Neural cell (in vitro differentiated cells): ENCODE measurements at regions not wholly inside any gene's neighbourhood (a gene's known extent, or its start where the extent isn't known, plus 50 kb on each side); places are given as distances from the start of the nearest gene placed in this dataset.

Experiments used
- H2AFZ ChIP-seq: fragments of 200-600, 300-800 bp; sonication (generic), shearing (Covaris generic); 2 replicates; pipeline ENCODE4 v1.6.0; 2014; ENCODE audit warnings: low read depth, mild to moderate bottlenecking, antibody characterized with exemption, low read length, moderate library complexity
- H3F3A ChIP-seq: fragments of 200-600 bp; shearing (Covaris generic); 2 replicates; pipeline ENCODE4 v1.6.1; 2016; ENCODE audit warnings: mild to moderate bottlenecking, moderate library complexity, mixed read lengths, antibody characterized with exemption, low read length; ENCODE audit not compliant: insufficient read depth, poor library complexity, severe bottlenecking
- H3K27ac ChIP-seq: fragments of 200-600, 300-800 bp; sonication (generic), shearing (Covaris generic); 2 replicates; pipeline ENCODE4 v1.5.1; 2014; ENCODE audit warnings: mild to moderate bottlenecking, low read length, moderate library complexity
- H3K27me3 ChIP-seq: fragments of 300-800, 200-600 bp; sonication (generic), shearing (Covaris generic); 2 replicates; pipeline ENCODE4 v1.6.0; 2014; ENCODE audit warnings: mild to moderate bottlenecking, low read depth, low read length, moderate library complexity; ENCODE audit not compliant: insufficient read depth
- H3K36me3 ChIP-seq: fragments of 300-800, 200-600 bp; sonication (generic), shearing (Covaris generic); 2 replicates; pipeline ENCODE4 v1.5.1; 2014; ENCODE audit warnings: mild to moderate bottlenecking, antibody characterized with exemption, low read length, moderate library complexity; ENCODE audit not compliant: insufficient read depth
- H3K4me2 ChIP-seq: fragments of 300-800, 200-600 bp; sonication (generic), shearing (Covaris generic); 2 replicates; pipeline ENCODE4 v1.6.0; 2014; ENCODE audit warnings: mild to moderate bottlenecking, low read length
- H3K4me3 ChIP-seq: fragments of 300-800, 200-600 bp; sonication (generic), shearing (Covaris generic); 2 replicates; pipeline ENCODE4 v1.5.1; 2014; ENCODE audit warnings: mild to moderate bottlenecking, low read length, moderate library complexity
- H3K79me2 ChIP-seq: fragments of 200-600 bp; shearing (Covaris generic); replicated peaks from 2 replicates; pipeline ENCODE4 v1.6.0; 2014; ENCODE audit warnings: mild to moderate bottlenecking, low read length, moderate library complexity; ENCODE audit not compliant: insufficient read depth
- H3K9ac ChIP-seq: fragments of 300-800, 200-600 bp; sonication (generic), shearing (Covaris generic); 2 replicates; pipeline ENCODE4 v1.6.1; 2016; ENCODE audit warnings: mild to moderate bottlenecking, low read length, mixed read lengths
- H3K9me2 ChIP-seq: fragments of 200-600 bp; shearing (Covaris generic); 2 replicates; pipeline ENCODE4 v1.6.1; 2016; ENCODE audit warnings: mild to moderate bottlenecking, low read length, mixed read lengths; ENCODE audit not compliant: insufficient read depth
- H3K9me3 ChIP-seq: fragments of 200-600, 300-800 bp; sonication (generic), shearing (Covaris generic); 2 replicates; pipeline ENCODE4 v1.6.1; 2016; ENCODE audit warnings: mild to moderate bottlenecking, mixed run types, low read length, moderate library complexity, mixed read lengths
- H4K20me1 ChIP-seq: fragments of 200-600 bp; shearing (Covaris generic); 2 replicates; pipeline ENCODE4 v1.6.1; 2016; ENCODE audit warnings: mild to moderate bottlenecking, mixed run types; ENCODE audit not compliant: insufficient read depth
- EP300 ChIP-seq: fragments of 450-650 bp; conservative IDR thresholded peaks from 2 replicates; pipeline ENCODE4 v1.6.1; 2014; ENCODE audit warnings: antibody characterized with exemption, mild to moderate bottlenecking, moderate library complexity; ENCODE audit not compliant: poor library complexity, severe bottlenecking
- EZH2 ChIP-seq: fragments of 200-600, 300-800 bp; shearing (Covaris generic), sonication (generic); IDR thresholded peaks from 2 replicates; pipeline ENCODE4 v1.6.1; 2014; ENCODE audit warnings: antibody characterized with exemption, low read length, borderline replicate concordance, mild to moderate bottlenecking; ENCODE audit not compliant: insufficient read depth, poor library complexity, severe bottlenecking
- MXI1 ChIP-seq: fragments of 450-650 bp; conservative IDR thresholded peaks from 2 replicates; pipeline ENCODE4 v1.6.1; 2014; ENCODE audit warnings: antibody characterized with exemption, mild to moderate bottlenecking; ENCODE audit not compliant: poor library complexity, severe bottlenecking
- POLR2AphosphoS5 ChIP-seq: IDR thresholded peaks from 2 replicates; pipeline ENCODE4 v1.6.1; 2012
- RAD21 ChIP-seq: fragments of 450-650 bp; conservative IDR thresholded peaks from 2 replicates; pipeline ENCODE4 v1.6.1; 2014; ENCODE audit warnings: antibody characterized with exemption, mild to moderate bottlenecking, moderate library complexity
- SMC3 ChIP-seq: fragments of 450-650 bp; conservative IDR thresholded peaks from 2 replicates; pipeline ENCODE4 v1.6.1; 2014; ENCODE audit warnings: antibody characterized with exemption, mild to moderate bottlenecking, moderate library complexity; ENCODE audit not compliant: poor library complexity
- TAF1 ChIP-seq: IDR thresholded peaks from 2 replicates; pipeline ENCODE4 v1.6.1; 2012; ENCODE audit warnings: low read depth
- TF ChIP-seq, protein P1 (sequence below): fragments of 450-650 bp; IDR thresholded peaks from 2 replicates; pipeline ENCODE4 v1.5.1; 2014; ENCODE audit warnings: antibody characterized with exemption, mild to moderate bottlenecking, moderate library complexity; ENCODE audit not compliant: poor library complexity, severe bottlenecking
- TF ChIP-seq, protein P2 (sequence below): IDR thresholded peaks from 2 replicates; pipeline ENCODE4 v1.6.1; 2012; ENCODE audit warnings: borderline replicate concordance

DNA sequence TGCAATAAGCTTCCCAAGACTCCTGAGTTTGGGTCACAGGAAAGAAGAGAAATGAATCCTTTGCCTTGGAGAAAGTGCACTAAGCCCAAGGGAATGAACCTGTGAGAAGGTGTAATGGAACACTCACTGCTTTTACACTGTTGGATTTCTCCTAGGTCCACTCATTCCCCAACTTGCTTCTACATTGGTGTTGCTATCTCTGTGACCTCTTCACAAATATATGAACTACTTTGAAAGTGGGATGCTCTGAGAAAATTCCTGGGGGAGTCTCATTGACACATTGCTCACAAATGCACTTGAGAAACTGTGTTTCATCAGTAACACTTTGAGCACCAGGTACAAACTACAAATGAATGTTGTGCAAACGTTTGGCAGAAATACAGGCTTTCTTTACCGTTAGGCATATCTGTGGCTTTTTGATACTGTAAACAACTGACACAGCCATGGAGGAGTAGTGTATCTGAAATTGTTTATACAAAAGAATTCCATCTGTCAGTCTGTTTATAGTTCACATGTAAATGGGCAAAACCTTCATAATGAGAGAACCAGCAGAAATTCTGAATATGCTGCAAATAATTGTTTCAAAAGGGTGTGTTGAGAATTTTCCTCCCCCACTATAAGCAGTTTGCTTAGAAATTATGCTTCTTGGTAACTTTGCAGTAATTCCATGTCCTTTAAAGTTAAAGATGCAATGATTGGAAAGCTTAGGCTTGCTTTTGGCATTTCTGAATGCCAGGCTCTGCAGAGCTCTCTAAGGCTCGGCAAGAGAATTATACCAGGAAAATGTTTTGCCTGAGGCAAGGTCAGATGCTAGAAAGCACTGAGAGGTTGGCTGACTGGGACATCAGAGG is 348.5 kb upstream of the DDHD1 start:
- Histone ChIP-seq H3K4me2 (no peak overlapping the region), H4K20me1 (no peaks in the 10 kb centered on the region), H3K79me2 (no peaks in the 10 kb centered on the region), H3K9me3 (no peaks in the 10 kb centered on the region), H3K27me3 (no peaks in the 10 kb centered on the region), H3F3A (no peaks in the 10 kb centered on the region), H3K9me2 (no peaks in the 10 kb centered on the region), H3K36me3 (no peaks in the 10 kb centered on the region), H3K27ac (no peak overlapping the region), H3K9ac (no peak overlapping the region), H3K4me3 (no peak overlapping the region), H2AFZ (no peak overlapping the region)
- TF ChIP-seq, protein P1, sequence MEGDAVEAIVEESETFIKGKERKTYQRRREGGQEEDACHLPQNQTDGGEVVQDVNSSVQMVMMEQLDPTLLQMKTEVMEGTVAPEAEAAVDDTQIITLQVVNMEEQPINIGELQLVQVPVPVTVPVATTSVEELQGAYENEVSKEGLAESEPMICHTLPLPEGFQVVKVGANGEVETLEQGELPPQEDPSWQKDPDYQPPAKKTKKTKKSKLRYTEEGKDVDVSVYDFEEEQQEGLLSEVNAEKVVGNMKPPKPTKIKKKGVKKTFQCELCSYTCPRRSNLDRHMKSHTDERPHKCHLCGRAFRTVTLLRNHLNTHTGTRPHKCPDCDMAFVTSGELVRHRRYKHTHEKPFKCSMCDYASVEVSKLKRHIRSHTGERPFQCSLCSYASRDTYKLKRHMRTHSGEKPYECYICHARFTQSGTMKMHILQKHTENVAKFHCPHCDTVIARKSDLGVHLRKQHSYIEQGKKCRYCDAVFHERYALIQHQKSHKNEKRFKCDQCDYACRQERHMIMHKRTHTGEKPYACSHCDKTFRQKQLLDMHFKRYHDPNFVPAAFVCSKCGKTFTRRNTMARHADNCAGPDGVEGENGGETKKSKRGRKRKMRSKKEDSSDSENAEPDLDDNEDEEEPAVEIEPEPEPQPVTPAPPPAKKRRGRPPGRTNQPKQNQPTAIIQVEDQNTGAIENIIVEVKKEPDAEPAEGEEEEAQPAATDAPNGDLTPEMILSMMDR: no peak
- TF ChIP-seq SMC3: no peak
- TF ChIP-seq EP300: no peak
- TF ChIP-seq, protein P2, sequence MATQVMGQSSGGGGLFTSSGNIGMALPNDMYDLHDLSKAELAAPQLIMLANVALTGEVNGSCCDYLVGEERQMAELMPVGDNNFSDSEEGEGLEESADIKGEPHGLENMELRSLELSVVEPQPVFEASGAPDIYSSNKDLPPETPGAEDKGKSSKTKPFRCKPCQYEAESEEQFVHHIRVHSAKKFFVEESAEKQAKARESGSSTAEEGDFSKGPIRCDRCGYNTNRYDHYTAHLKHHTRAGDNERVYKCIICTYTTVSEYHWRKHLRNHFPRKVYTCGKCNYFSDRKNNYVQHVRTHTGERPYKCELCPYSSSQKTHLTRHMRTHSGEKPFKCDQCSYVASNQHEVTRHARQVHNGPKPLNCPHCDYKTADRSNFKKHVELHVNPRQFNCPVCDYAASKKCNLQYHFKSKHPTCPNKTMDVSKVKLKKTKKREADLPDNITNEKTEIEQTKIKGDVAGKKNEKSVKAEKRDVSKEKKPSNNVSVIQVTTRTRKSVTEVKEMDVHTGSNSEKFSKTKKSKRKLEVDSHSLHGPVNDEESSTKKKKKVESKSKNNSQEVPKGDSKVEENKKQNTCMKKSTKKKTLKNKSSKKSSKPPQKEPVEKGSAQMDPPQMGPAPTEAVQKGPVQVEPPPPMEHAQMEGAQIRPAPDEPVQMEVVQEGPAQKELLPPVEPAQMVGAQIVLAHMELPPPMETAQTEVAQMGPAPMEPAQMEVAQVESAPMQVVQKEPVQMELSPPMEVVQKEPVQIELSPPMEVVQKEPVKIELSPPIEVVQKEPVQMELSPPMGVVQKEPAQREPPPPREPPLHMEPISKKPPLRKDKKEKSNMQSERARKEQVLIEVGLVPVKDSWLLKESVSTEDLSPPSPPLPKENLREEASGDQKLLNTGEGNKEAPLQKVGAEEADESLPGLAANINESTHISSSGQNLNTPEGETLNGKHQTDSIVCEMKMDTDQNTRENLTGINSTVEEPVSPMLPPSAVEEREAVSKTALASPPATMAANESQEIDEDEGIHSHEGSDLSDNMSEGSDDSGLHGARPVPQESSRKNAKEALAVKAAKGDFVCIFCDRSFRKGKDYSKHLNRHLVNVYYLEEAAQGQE: no peak
- TF ChIP-seq EZH2: no peak
- TF ChIP-seq TAF1: no peak
- no peak for TF ChIP-seq POLR2AphosphoS5
- no peak for TF ChIP-seq MXI1
- TF ChIP-seq RAD21: no peak

DNA sequence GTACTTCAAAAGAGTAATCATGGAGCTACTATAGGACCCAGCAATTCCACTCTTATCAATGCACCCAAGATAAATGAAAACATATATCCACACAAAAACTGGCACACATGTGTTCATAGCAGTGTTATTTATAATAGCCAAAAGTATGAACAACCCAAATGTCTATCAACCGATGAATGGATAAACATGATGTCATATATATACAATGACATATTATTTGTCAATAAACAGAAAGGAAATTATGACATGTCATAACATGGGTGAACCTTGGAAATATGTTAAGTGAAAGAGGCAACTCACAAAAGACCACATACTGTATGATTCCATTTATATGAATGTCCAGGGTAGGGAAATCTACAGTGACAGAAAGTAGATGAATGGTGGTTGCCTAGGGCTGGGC is 347.1 kb upstream of the DDHD1 start:
- Histone ChIP-seq H3K79me2 (no peaks in the 10 kb centered on the region), H4K20me1 (no peaks in the 10 kb centered on the region), H2AFZ (no peak overlapping the region), H3F3A (no peaks in the 10 kb centered on the region), H3K9ac (no peak overlapping the region), H3K4me3 (no peak overlapping the region), H3K9me2 (no peaks in the 10 kb centered on the region), H3K36me3 (no peaks in the 10 kb centered on the region), H3K27me3 (no peaks in the 10 kb centered on the region), H3K4me2 (no peak overlapping the region), H3K27ac (no peak overlapping the region), H3K9me3 (no peaks in the 10 kb centered on the region)
- TF ChIP-seq MXI1: no peak
- TF ChIP-seq POLR2AphosphoS5: no peak
- TF ChIP-seq EP300: no peak
- TF ChIP-seq TAF1: no peak
- TF ChIP-seq, protein P2: no peak
- TF ChIP-seq EZH2: no peak
- no peak for TF ChIP-seq RAD21
- no peak for TF ChIP-seq SMC3
- TF ChIP-seq, protein P1: no peak
